Vagina (tissue), 2 donors: ENCODE measurements at regions not wholly inside any gene's neighbourhood (a gene's known extent, or its start where the extent isn't known, plus 50 kb on each side); places are given as distances from the start of the nearest gene placed in this dataset.

Experiments used
- POLR2A ChIP-seq, 2 donors: fragments of 450-650 bp; IDR thresholded peaks; one replicate each; pipeline ENCODE4 v1.6.1; 2017; ENCODE audit warnings: antibody characterized with exemption in 2 of 2, mild to moderate bottlenecking in 2 of 2, moderate library complexity in 2 of 2
- POLR2AphosphoS5 ChIP-seq, 2 donors: sonication (generic); formaldehyde crosslinking; IDR thresholded peaks; one replicate each; pipeline ENCODE4 v1.9.0; 2017; ENCODE audit warnings: antibody characterized with exemption in 2 of 2, mild to moderate bottlenecking in 2 of 2, low read depth in 1 of 2; ENCODE audit not compliant: insufficient read depth in 1 of 2
- TF ChIP-seq, protein P1 (sequence below), 3 experiments: fragments of 450-650 bp in 2 of 3; fragments of 200-600 bp in 1 of 3; sonication (generic) in 1 of 3; IDR thresholded peaks; one replicate each; pipeline ENCODE4 v1.5.1; 2017 to 2019; ENCODE audit warnings: antibody characterized with exemption in 3 of 3, mild to moderate bottlenecking in 2 of 3, moderate library complexity in 2 of 3

DNA sequence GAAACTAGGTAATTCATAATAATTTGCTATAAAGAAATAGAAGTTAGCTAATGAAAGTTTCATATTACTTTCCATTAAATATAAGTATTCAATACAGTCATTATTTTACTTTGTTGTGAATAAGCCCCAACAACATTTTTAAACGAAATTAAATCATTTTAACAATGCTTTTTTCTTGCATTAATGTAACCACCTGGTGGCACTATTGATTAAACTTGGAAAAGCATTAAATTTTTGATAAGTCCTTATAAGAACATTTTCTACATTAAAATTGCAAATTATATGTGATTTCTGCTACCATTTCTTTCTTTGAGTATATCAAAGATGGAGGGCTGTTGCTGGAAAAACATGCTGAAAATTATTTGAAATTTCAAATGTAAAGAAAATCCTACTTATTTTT lies 918.8 kb upstream of the TMPRSS15 start:
- no peak for TF ChIP-seq POLR2AphosphoS5 (IDR thresholded peaks at IDR 0.05; ENCODE audit: insufficient read depth in 1 of 2, low read depth in 1 of 2)
- TF ChIP-seq, protein P1, sequence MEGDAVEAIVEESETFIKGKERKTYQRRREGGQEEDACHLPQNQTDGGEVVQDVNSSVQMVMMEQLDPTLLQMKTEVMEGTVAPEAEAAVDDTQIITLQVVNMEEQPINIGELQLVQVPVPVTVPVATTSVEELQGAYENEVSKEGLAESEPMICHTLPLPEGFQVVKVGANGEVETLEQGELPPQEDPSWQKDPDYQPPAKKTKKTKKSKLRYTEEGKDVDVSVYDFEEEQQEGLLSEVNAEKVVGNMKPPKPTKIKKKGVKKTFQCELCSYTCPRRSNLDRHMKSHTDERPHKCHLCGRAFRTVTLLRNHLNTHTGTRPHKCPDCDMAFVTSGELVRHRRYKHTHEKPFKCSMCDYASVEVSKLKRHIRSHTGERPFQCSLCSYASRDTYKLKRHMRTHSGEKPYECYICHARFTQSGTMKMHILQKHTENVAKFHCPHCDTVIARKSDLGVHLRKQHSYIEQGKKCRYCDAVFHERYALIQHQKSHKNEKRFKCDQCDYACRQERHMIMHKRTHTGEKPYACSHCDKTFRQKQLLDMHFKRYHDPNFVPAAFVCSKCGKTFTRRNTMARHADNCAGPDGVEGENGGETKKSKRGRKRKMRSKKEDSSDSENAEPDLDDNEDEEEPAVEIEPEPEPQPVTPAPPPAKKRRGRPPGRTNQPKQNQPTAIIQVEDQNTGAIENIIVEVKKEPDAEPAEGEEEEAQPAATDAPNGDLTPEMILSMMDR (IDR thresholded peaks at IDR 0.05) = no peak
- no peak for TF ChIP-seq POLR2A (IDR thresholded peaks at IDR 0.05)
